ENCODE measurements at regions not wholly inside any gene's neighbourhood (a gene's known extent, or its start where the extent isn't known, plus 50 kb on each side); places are given as distances from the start of the nearest gene placed in this dataset.
"Not testable (repeated sequence)": the region's sequence is repeated elsewhere in the genome, so short reads cannot be mapped to it uniquely, and the experiment has no call there.

GRCh38 chr7:67335165-67335564, 338.5 kb downstream of the TYW1 start:
- not testable (repeated sequence) for TF ChIP-seq EP300, CTCF, POLR2A (IDR thresholded peaks at IDR 0.05)
